Panc1 (cell line): ENCODE measurements at regions not wholly inside any gene's neighbourhood (a gene's known extent, or its start where the extent isn't known, plus 50 kb on each side); places are given as distances from the start of the nearest gene placed in this dataset.

Experiments used
- ATAC-seq: fragments of 200-7000 bp; cut with Tn5 transposase; 2 replicates; pipeline ENCODE4 v1.9.1; 2020; ENCODE audit warnings: mild to moderate bottlenecking, moderate library complexity
- BruUV-seq: library from RNA; stranded (reverse); fragments of 400-500 nt; replicated peaks from 2 replicates; lab custom pipeline; 2021; lab: Mats Ljungman, UMichigan
- CTCF ChIA-PET: fragments of 300-600 bp; sonication (Branson Sonifier 250); formaldehyde crosslinking; loops from one replicate; lab custom pipeline; 2022; ENCODE audit warnings: antibody characterized with exemption; lab: Charles Lee
- POLR2A ChIA-PET: fragments of 300-600 bp; sonication (Branson Sonifier 250); formaldehyde crosslinking; loops from one replicate; lab custom pipeline; 2022; ENCODE audit warnings: antibody characterized with exemption; lab: Charles Lee
- DNase-seq: peaks from one replicate; pipeline ENCODE4 v3.0.0-alpha.2; 2010; ENCODE audit warnings: low read depth, low spot score
- H3K27ac ChIP-seq: 2 replicates; pipeline ENCODE4 v1.5.1; 2011; ENCODE audit warnings: mild to moderate bottlenecking, low read length, inconsistent platforms
- H3K27me3 ChIP-seq: fragments of 200-500 bp; sonication (Bioruptor generic); 2 replicates; pipeline ENCODE4 v1.6.0; 2014; ENCODE audit warnings: low read length, inconsistent platforms; ENCODE audit not compliant: control insufficient read depth, insufficient read depth
- H3K36me3 ChIP-seq: fragments of 200-500 bp; sonication (Bioruptor generic); 2 replicates; pipeline ENCODE4 v1.5.1; 2014; ENCODE audit warnings: inconsistent platforms, mild to moderate bottlenecking, low read length, moderate library complexity; ENCODE audit not compliant: control insufficient read depth, insufficient read depth
- H3K4me1 ChIP-seq: 2 replicates; pipeline ENCODE4 v1.5.1; 2011; ENCODE audit warnings: inconsistent platforms, mild to moderate bottlenecking, low read length, moderate library complexity; ENCODE audit not compliant: control insufficient read depth, insufficient read depth
- H3K4me3 ChIP-seq, 2 experiments: 2 replicates each; pipeline ENCODE4 v1.5.1; 2011 to 2012; ENCODE audit warnings: low read depth in 2 of 2, low read length in 2 of 2, mild to moderate bottlenecking in 2 of 2, inconsistent platforms in 1 of 2, moderate library complexity in 1 of 2
- H3K9me3 ChIP-seq: fragments of 200-500 bp; sonication (Bioruptor generic); 2 replicates; pipeline ENCODE4 v1.5.1; 2014; ENCODE audit warnings: low read depth, mild to moderate bottlenecking, inconsistent platforms, low read length, moderate library complexity; ENCODE audit not compliant: control insufficient read depth, insufficient read depth
- POLR2AphosphoS5 ChIP-seq: IDR thresholded peaks from 2 replicates; pipeline ENCODE4 v1.6.1; 2012; ENCODE audit warnings: mild to moderate bottlenecking, low read depth, low read length, moderate library complexity
- SIN3A ChIP-seq: IDR thresholded peaks from 2 replicates; pipeline ENCODE4 v1.6.1; 2012; ENCODE audit warnings: low read depth, mild to moderate bottlenecking, low read length, moderate library complexity, borderline replicate concordance; ENCODE audit not compliant: insufficient read depth
- TCF7L2 ChIP-seq: IDR thresholded peaks from 2 replicates; pipeline ENCODE4 v1.6.1; 2011; ENCODE audit warnings: mild to moderate bottlenecking, low read depth, low read length, inconsistent platforms
- in situ Hi-C: cut with HindIII; loops from 2 replicates; pipeline ENCODE4 v1.10.0; 2016; ENCODE audit warnings: low sequenced_read_pairs, low pct_unique_long_range_greater_than_20kb
- intact Hi-C: fragments of 100-400 bp; cut with micrococcal nuclease; formaldehyde crosslinking; loops from one replicate; pipeline ENCODE4 v1.10.0; 2022; ENCODE audit not compliant: unreplicated experiment
- TF ChIP-seq, protein P1 (sequence below), 2 experiments: IDR thresholded peaks; 2 replicates each; pipeline ENCODE4 v1.6.1; 2011 to 2012; ENCODE audit warnings: low read depth in 2 of 2, control low read depth in 1 of 2, low read length in 1 of 2, mild to moderate bottlenecking in 1 of 2, moderate library complexity in 1 of 2; ENCODE audit not compliant: insufficient read depth in 1 of 2
- TF ChIP-seq, protein P2 (sequence below): fragments of 450-650 bp; IDR thresholded peaks from 2 replicates; pipeline ENCODE4 v1.5.1; 2017; ENCODE audit warnings: mild to moderate bottlenecking

DNA sequence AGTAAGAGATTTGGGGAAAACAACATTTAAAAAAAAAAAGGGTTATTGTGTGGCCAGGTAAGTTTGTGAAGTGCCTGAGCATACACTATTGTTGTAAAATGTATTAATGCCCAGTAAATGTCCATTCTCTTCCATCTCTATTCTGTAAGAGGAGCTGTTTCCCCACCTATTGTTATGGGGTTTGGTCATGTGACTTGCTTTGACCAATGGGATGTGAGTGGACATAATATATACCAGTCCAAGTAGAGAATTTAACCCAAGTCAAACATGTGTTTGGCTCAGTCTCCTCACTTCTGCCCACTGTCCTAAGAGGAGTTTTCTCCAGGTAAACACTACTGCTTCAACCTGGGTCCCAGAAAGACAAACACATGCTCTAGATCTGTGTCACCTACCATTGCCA, 377.1 kb downstream of the FOXA2 start:
- intact Hi-C loops = no loop called here
- H3K36me3 ChIP-seq = no peaks in the 10 kb centered on the region
- no peak for ATAC-seq
- no peak overlapping the region for H3K27ac ChIP-seq
- no peaks in the 10 kb centered on the region for H3K9me3 ChIP-seq
- no peaks in the 10 kb centered on the region for H3K4me1 ChIP-seq
- POLR2A ChIA-PET = no interaction called here
- TF ChIP-seq TCF7L2 (no peak), POLR2AphosphoS5 (no peak), SIN3A (no peak)
- TF ChIP-seq, protein P1, sequence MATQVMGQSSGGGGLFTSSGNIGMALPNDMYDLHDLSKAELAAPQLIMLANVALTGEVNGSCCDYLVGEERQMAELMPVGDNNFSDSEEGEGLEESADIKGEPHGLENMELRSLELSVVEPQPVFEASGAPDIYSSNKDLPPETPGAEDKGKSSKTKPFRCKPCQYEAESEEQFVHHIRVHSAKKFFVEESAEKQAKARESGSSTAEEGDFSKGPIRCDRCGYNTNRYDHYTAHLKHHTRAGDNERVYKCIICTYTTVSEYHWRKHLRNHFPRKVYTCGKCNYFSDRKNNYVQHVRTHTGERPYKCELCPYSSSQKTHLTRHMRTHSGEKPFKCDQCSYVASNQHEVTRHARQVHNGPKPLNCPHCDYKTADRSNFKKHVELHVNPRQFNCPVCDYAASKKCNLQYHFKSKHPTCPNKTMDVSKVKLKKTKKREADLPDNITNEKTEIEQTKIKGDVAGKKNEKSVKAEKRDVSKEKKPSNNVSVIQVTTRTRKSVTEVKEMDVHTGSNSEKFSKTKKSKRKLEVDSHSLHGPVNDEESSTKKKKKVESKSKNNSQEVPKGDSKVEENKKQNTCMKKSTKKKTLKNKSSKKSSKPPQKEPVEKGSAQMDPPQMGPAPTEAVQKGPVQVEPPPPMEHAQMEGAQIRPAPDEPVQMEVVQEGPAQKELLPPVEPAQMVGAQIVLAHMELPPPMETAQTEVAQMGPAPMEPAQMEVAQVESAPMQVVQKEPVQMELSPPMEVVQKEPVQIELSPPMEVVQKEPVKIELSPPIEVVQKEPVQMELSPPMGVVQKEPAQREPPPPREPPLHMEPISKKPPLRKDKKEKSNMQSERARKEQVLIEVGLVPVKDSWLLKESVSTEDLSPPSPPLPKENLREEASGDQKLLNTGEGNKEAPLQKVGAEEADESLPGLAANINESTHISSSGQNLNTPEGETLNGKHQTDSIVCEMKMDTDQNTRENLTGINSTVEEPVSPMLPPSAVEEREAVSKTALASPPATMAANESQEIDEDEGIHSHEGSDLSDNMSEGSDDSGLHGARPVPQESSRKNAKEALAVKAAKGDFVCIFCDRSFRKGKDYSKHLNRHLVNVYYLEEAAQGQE (IDR thresholded peaks at IDR 0.05; ENCODE audit: insufficient read depth in 1 of 2, low read depth in 2 of 2, low read length in 1 of 2) = no peak
- TF ChIP-seq, protein P2, sequence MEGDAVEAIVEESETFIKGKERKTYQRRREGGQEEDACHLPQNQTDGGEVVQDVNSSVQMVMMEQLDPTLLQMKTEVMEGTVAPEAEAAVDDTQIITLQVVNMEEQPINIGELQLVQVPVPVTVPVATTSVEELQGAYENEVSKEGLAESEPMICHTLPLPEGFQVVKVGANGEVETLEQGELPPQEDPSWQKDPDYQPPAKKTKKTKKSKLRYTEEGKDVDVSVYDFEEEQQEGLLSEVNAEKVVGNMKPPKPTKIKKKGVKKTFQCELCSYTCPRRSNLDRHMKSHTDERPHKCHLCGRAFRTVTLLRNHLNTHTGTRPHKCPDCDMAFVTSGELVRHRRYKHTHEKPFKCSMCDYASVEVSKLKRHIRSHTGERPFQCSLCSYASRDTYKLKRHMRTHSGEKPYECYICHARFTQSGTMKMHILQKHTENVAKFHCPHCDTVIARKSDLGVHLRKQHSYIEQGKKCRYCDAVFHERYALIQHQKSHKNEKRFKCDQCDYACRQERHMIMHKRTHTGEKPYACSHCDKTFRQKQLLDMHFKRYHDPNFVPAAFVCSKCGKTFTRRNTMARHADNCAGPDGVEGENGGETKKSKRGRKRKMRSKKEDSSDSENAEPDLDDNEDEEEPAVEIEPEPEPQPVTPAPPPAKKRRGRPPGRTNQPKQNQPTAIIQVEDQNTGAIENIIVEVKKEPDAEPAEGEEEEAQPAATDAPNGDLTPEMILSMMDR = no peak
- no peak overlapping the region for H3K4me3 ChIP-seq
- in situ Hi-C loops = no loop called here
- CTCF ChIA-PET = no interaction called here
- peaks cover under 1% of the 10 kb centered on the region for H3K27me3 ChIP-seq
- BruUV-seq = no TSS peak
- no peak for DNase-seq

GRCh38 chr20:22204801-22205200, 379.6 kb downstream of the FOXA2 start:
- CTCF ChIA-PET = no interaction called here
- ATAC-seq = no peak
- no peak for DNase-seq
- no peak overlapping the region for H3K4me3 ChIP-seq
- no peaks in the 10 kb centered on the region for H3K36me3 ChIP-seq
- POLR2A ChIA-PET = no interaction called here
- intact Hi-C loops (no loop called here), in situ Hi-C loops (no loop called here)
- TF ChIP-seq, protein P2 = no peak
- TF ChIP-seq TCF7L2 (no peak), SIN3A (no peak), POLR2AphosphoS5 (no peak)
- TF ChIP-seq, protein P1 (IDR thresholded peaks at IDR 0.05; ENCODE audit: insufficient read depth in 1 of 2, low read depth in 2 of 2, low read length in 1 of 2) = no peak
- H3K4me1 ChIP-seq = no peaks in the 10 kb centered on the region
- no peak overlapping the region for H3K27ac ChIP-seq
- no TSS peak for BruUV-seq
- H3K27me3 ChIP-seq = no peaks in the 10 kb centered on the region
- no peaks in the 10 kb centered on the region for H3K9me3 ChIP-seq
